KBM-7 (cell line): ENCODE measurements at regions not wholly inside any gene's neighbourhood (a gene's known extent, or its start where the extent isn't known, plus 50 kb on each side); places are given as distances from the start of the nearest gene placed in this dataset.
A peak's percentile ranks its signal among the peaks of the same experiment; 100 is the strongest.
"Not testable (repeated sequence)": the region's sequence is repeated elsewhere in the genome, so short reads cannot be mapped to it uniquely, and the experiment has no call there.

Source experiments
- DNase-seq: peaks from one replicate; pipeline ENCODE4 v3.0.0-alpha.2; 2015
- in situ Hi-C: fragments of 300-500 bp; cut with MboI; formaldehyde crosslinking; loops from 2 replicates; pipeline ENCODE4 v1.14.3; 2020; ENCODE audit warnings: low sequenced_read_pairs, low pct_unique_long_range_greater_than_20kb, mixed read lengths

GRCh38 chr1:191074881-191075280 is 597.2 kb upstream of the BRINP3 start:
- in situ Hi-C loops = no loop called here
- no peak for DNase-seq

GRCh38 chr1:191083090-191083489 is 605.4 kb upstream of the BRINP3 start:
- in situ Hi-C loops, DNase-seq: not testable (repeated sequence)

- DNase-seq = no peak
- in situ Hi-C loops = no loop called here
Measured at GRCh38 chr1:191085121-191085520, 607.5 kb upstream of the BRINP3 start.

GRCh38 chr1:191086910-191087309 is 609.2 kb upstream of the BRINP3 start:
- in situ Hi-C loops = no loop called here
- no peak for DNase-seq

DNA sequence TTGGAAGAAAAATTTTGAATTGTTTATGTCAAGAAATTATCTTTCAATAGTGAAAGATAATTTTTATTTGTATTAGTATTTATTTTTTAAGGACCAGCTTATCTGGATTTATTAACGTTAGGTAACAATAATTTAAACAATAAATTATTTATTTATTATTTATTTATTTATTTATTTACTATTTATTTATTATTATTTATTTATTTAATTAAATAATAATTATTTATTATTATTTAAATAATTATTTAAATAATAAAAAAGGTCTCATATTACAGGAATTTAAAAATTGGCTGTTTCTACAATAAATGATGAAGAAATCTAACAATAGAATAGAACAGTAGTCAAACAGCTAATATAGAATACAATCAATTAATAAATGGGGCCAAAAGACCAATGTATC is 618.7 kb upstream of the BRINP3 start:
- in situ Hi-C loops = no loop called here
- no peak for DNase-seq

DNA sequence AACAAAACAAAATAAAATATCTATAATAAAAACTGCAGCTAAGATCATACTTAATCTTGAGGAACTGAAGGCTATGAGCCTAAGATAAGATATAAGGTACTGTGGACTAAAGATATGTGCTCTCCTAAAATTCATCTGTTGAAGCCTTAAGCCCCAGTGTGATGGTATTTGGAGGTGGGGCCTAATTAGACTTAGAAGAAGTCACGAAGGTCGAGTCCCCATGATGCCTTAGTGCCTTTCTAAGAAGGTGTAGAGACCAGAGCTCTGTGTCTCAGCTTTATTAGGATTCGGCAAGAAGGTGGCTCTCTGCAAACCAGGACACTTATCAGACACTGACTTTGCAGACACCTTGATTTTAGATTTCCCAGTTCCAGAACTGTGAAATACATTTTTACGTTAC is 622.0 kb upstream of the BRINP3 start:
- in situ Hi-C loops = no loop called here

GRCh38 chr1:191101960-191102359 is 624.3 kb upstream of the BRINP3 start:
- no peak for DNase-seq
- in situ Hi-C loops = no loop called here

More for the DNA sequence above, 622.0 kb upstream of the BRINP3 start:
- no peak for DNase-seq

GRCh38 chr1:191125950-191126349 is 648.3 kb upstream of the BRINP3 start:
- DNase-seq = no peak
- in situ Hi-C loops = no loop called here

DNA sequence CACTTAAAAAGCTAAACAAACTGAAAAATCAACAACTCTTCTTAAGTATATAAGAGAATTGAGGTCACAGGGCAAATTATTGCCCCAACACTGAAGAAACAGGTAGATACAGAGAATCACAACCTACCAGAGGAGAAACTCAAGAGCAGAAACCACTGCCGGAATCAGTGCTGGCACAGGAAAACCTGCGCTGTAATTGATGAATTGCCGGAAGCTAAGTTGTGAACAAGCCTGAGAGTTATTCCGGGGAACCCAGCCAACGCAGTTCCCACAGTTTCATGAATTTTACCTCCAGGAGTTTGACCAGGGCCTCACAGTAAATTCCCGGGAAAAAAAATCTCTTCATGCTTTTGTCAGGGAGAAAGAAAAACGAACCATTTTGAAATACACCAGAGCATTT is 657.1 kb upstream of the BRINP3 start:
- DNase-seq = no peak
- in situ Hi-C loops = no loop called here

DNA sequence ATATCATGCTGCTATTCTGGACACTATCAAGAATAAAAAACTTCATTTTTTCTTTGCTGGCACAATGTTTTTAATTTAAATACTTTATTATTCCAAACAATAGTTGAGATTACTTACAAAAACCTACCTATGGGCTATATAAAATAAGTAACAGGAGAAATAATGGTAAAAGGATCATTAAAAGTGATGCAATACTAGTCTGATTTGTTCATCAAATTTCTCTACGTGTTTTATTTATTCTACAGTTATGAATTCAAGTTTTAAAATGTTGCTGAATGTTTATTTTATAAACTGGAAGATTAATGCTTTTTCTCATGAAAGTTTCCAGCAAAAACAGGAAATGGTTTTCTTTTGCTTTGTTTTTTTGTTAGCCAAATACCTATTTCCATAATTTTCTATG is 662.4 kb upstream of the BRINP3 start:
- in situ Hi-C loops = no loop called here
- DNase-seq = no peak

DNA sequence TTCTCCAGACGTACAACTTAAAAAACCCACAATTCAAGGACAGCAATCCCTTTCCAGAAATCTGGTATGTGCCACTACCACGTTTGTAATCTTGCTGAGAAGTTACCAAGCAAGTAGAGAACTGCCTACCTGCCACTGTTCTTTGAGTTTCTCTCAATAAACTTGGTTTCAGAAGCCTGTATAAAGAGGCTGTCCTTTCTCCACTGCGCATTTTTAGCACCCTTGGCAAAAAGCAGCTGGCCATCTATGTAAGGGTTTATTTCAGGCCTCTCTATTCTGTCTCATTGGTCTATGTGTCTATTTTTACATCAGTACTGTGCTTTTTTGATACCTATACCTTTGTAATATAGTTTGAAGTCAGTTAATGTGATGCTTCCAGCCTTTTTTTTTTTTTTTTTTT is 665.1 kb upstream of the BRINP3 start:
- DNase-seq = no peak
- in situ Hi-C loops = no loop called here

- no peak for DNase-seq
- in situ Hi-C loops = no loop called here
Measured at GRCh38 chr1:191145834-191146233, 668.2 kb upstream of the BRINP3 start.

DNA sequence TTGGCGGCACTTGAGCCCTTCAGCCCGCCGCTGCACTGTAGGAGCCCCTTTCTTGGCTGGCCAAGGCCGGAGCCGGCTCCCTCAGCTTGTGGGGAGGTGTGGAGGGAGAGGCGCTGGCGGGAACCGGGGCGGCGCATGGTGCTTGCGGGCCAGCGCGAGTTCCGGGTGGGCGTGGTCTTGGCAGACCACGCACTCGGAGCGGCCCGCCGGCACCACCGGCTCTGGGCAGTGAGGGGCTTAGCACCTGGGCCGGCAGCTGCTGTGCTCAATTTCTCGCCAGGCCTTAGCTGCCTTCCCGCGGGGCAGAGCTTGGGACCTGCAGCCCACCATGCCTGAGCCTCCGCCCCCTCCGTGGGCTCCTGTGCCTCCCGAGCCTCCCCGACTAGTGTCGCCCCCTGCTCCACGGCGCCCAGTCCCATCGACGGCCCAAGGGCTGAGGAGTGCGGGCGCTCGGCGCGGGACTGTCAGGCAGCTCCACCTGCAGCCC is 673.7 kb upstream of the BRINP3 start:
- no peak for DNase-seq
- in situ Hi-C loops = no loop called here

GRCh38 chr1:191152776-191153175 is 675.1 kb upstream of the BRINP3 start:
- peak; percentile 21 for DNase-seq
- in situ Hi-C loops = no loop called here

- DNase-seq = no peak
- in situ Hi-C loops = no loop called here
Measured at GRCh38 chr1:191155178-191155577, 677.5 kb upstream of the BRINP3 start.

- DNase-seq = no peak
- in situ Hi-C loops = no loop called here
Measured at GRCh38 chr1:191160837-191161236, 683.2 kb upstream of the BRINP3 start.

DNA sequence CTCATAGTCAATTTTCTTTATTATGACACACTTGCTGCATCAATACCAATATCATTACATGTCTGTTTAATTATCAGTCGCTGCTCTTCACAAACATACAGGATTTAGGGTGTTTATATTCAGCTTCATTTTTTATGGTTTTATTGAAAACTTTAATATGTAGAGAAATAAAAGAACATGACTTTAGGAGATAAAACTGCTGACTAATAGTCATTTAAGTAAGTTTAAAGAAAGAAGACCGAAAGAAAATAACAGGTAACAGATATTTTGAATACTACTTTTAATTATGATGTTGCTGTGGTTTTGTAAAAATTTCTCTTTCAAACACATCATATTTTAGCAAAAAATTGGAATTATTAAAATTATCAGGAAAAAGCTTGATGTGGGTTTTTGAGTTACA is 685.1 kb upstream of the BRINP3 start:
- in situ Hi-C loops = no loop called here
- no peak for DNase-seq

- in situ Hi-C loops = no loop called here
- no peak for DNase-seq
Measured at GRCh38 chr1:191163621-191164020, 686.0 kb upstream of the BRINP3 start.

- DNase-seq = peak; percentile 21
- in situ Hi-C loops = no loop called here
Measured at GRCh38 chr1:191174298-191174697, 696.6 kb upstream of the BRINP3 start.

GRCh38 chr1:191176131-191176530 is 698.5 kb upstream of the BRINP3 start:
- in situ Hi-C loops = no loop called here
- no peak for DNase-seq

GRCh38 chr1:191206513-191207207 is 729.0 kb upstream of the BRINP3 start:
- in situ Hi-C loops = no loop called here
- peak; percentile 17 for DNase-seq
